IMR-90 (cell line): ENCODE measurements at regions not wholly inside any gene's neighbourhood (a gene's known extent, or its start where the extent isn't known, plus 50 kb on each side); places are given as distances from the start of the nearest gene placed in this dataset.

Experiments used
- ATAC-seq: fragments of 200-7000 bp; cut with Tn5 transposase; 2 replicates; pipeline ENCODE4 v1.9.1; 2020; ENCODE audit warnings: low read depth, mild to moderate bottlenecking, moderate library complexity
- BruUV-seq: library from RNA; stranded (reverse); fragments of 400-500 nt; replicated peaks from 2 replicates; lab custom pipeline; 2021; lab: Mats Ljungman, UMichigan
- CTCF ChIA-PET: fragments of 300-600 bp; formaldehyde crosslinking; extraction: SDS; loops from one replicate; lab custom pipeline; 2021; ENCODE audit warnings: antibody characterized with exemption; lab: Yijun Ruan, JAX
- POLR2A ChIA-PET: fragments of 300-600 bp; sonication (Branson Sonifier 250); formaldehyde crosslinking; loops from one replicate; lab custom pipeline; 2022; ENCODE audit warnings: antibody characterized with exemption; ENCODE audit not compliant: unreplicated experiment; lab: Charles Lee
- DNase-seq: peaks from one replicate; pipeline ENCODE4 v3.0.0; 2013
- H2AFZ ChIP-seq: replicated peaks from 2 replicates; pipeline ENCODE3; 2013; ENCODE audit warnings: low read length, mild to moderate bottlenecking; ENCODE audit not compliant: poor library complexity
- H2AK5ac ChIP-seq: 2 replicates; pipeline ENCODE4 v1.6.1; 2013; ENCODE audit warnings: low read depth, low read length, inconsistent platforms
- H2AK9ac ChIP-seq: replicated peaks from 2 replicates; pipeline ENCODE3; 2013; ENCODE audit warnings: mild to moderate bottlenecking, low read depth, low read length, moderate library complexity; ENCODE audit not compliant: poor library complexity
- H2BK120ac ChIP-seq: 2 replicates; pipeline ENCODE4 v1.6.1; 2013; ENCODE audit warnings: low read depth, low read length, inconsistent platforms
- H2BK15ac ChIP-seq: 3 replicates; pipeline ENCODE4 v1.6.1; 2013; ENCODE audit warnings: low read depth, low read length, inconsistent platforms
- H2BK20ac ChIP-seq: 2 replicates; pipeline ENCODE4 v1.6.1; 2013; ENCODE audit warnings: low read depth, mild to moderate bottlenecking, inconsistent platforms, low read length, moderate library complexity
- H2BK5ac ChIP-seq: 2 replicates; pipeline ENCODE4 v1.6.1; 2013; ENCODE audit warnings: mild to moderate bottlenecking, low read depth, low read length, inconsistent platforms; ENCODE audit not compliant: poor library complexity, severe bottlenecking
- H3K14ac ChIP-seq: replicated peaks from 2 replicates; pipeline ENCODE4 v1.6.1; 2013; ENCODE audit warnings: low read depth, low read length, inconsistent platforms
- H3K18ac ChIP-seq: 2 replicates; pipeline ENCODE4 v1.6.1; 2013; ENCODE audit warnings: low read depth, low read length, control low read depth
- H3K23ac ChIP-seq: 2 replicates; pipeline ENCODE4 v1.6.1; 2013; ENCODE audit warnings: low read depth, low read length, inconsistent platforms
- H3K27ac ChIP-seq: 2 replicates; pipeline ENCODE4 v1.5.1; 2013; ENCODE audit warnings: mild to moderate bottlenecking, control low read depth, low read length; ENCODE audit not compliant: insufficient read depth
- H3K27me3 ChIP-seq: 2 replicates; pipeline ENCODE4 v1.6.1; 2013; ENCODE audit warnings: low read length; ENCODE audit not compliant: control insufficient read depth, insufficient read depth
- H3K36me3 ChIP-seq: 2 replicates; pipeline ENCODE4 v1.6.1; 2013; ENCODE audit warnings: low read length, mixed read lengths; ENCODE audit not compliant: control insufficient read depth, insufficient read depth
- H3K4ac ChIP-seq: 2 replicates; pipeline ENCODE4 v1.6.1; 2013; ENCODE audit warnings: low read depth, low read length, inconsistent platforms
- H3K4me1 ChIP-seq: 2 replicates; pipeline ENCODE4 v1.6.1; 2013; ENCODE audit warnings: low read length, mixed read lengths; ENCODE audit not compliant: control insufficient read depth, insufficient read depth
- H3K4me2 ChIP-seq: 2 replicates; pipeline ENCODE4 v1.6.1; 2013; ENCODE audit warnings: low read depth, mild to moderate bottlenecking, control low read depth, low read length, moderate library complexity
- H3K4me3 ChIP-seq: 2 replicates; pipeline ENCODE4 v1.5.1; 2013; ENCODE audit warnings: low read depth, mild to moderate bottlenecking, control low read depth, low read length, moderate library complexity; ENCODE audit not compliant: insufficient read depth
- H3K56ac ChIP-seq: 2 replicates; pipeline ENCODE4 v1.6.1; 2013; ENCODE audit warnings: low read length, inconsistent platforms; ENCODE audit not compliant: insufficient read depth; ENCODE audit errors: extremely low read depth
- H3K79me1 ChIP-seq, 2 experiments: 2 replicates each; pipeline ENCODE4 v1.6.1; 2013; ENCODE audit warnings: low read length in 2 of 2, inconsistent platforms in 1 of 2, low read depth in 1 of 2
- H3K9ac ChIP-seq: 2 replicates; pipeline ENCODE4 v1.6.1; 2013; ENCODE audit warnings: low read depth, low read length, control low read depth
- H3K9me1 ChIP-seq: 2 replicates; pipeline ENCODE4 v1.6.1; 2013; ENCODE audit warnings: low read length, inconsistent platforms; ENCODE audit not compliant: insufficient read depth
- H3K9me3 ChIP-seq: 2 replicates; pipeline ENCODE4 v1.6.1; 2013; ENCODE audit warnings: low read length; ENCODE audit not compliant: control insufficient read depth, insufficient read depth
- H4K20me1 ChIP-seq: 2 replicates; pipeline ENCODE4 v1.6.1; 2013; ENCODE audit warnings: low read length, inconsistent platforms; ENCODE audit not compliant: insufficient read depth
- H4K5ac ChIP-seq: 2 replicates; pipeline ENCODE4 v1.6.1; 2013; ENCODE audit warnings: mild to moderate bottlenecking, low read depth, low read length, control low read depth
- H4K8ac ChIP-seq, 2 experiments: 2 replicates each; pipeline ENCODE4 v1.6.1; 2013; ENCODE audit warnings: low read depth in 2 of 2, low read length in 2 of 2, control low read depth in 1 of 2, inconsistent platforms in 1 of 2
- H4K91ac ChIP-seq: 2 replicates; pipeline ENCODE4 v1.6.1; 2013; ENCODE audit warnings: low read depth, low read length, inconsistent platforms; ENCODE audit not compliant: insufficient read depth
- BHLHE40 ChIP-seq: fragments of 150-350 bp; IDR thresholded peaks from 2 replicates; pipeline ENCODE4 v1.6.1; 2016; ENCODE audit warnings: mild to moderate bottlenecking, low read depth, low read length
- CEBPB ChIP-seq: IDR thresholded peaks from 2 replicates; pipeline ENCODE4 v1.6.1; 2012; ENCODE audit warnings: low read depth, low read length, improper control_type of control experiment
- FOS ChIP-seq: fragments of 150-350 bp; IDR thresholded peaks from 2 replicates; pipeline ENCODE4 v1.6.1; 2016; ENCODE audit warnings: low read depth, low read length
- NFE2L2 ChIP-seq: fragments of 150-350 bp; IDR thresholded peaks from 2 replicates; pipeline ENCODE4 v1.6.1; 2016; ENCODE audit warnings: low read depth, mild to moderate bottlenecking, low read length
- RCOR1 ChIP-seq: IDR thresholded peaks from 2 replicates; pipeline ENCODE4 v1.6.1; 2012; ENCODE audit warnings: mild to moderate bottlenecking, low read length, improper control_type of control experiment; ENCODE audit not compliant: insufficient replicate concordance
- RFX5 ChIP-seq: IDR thresholded peaks from 2 replicates; pipeline ENCODE4 v1.8.0; 2012; ENCODE audit warnings: low read depth, mild to moderate bottlenecking, low read length, moderate library complexity
- WGBS, 2 experiments: methylation state at CpG; one replicate each; pipeline versions ENCODE4 v1.1.5 to v1.1.7; 2013; ENCODE audit warnings: missing lambda C conversion rate in 2 of 2; ENCODE audit not compliant: insufficient read length in 1 of 2; ENCODE audit errors: extremely low coverage in 2 of 2; 5-methylcytosine and 5-hydroxymethylcytosine counted together
- dilution Hi-C: fragments of 300-500 bp; cut with HindIII; formaldehyde crosslinking; loops from one replicate; pipeline ENCODE4 v1.14.3; 2018; ENCODE audit warnings: low sequenced_read_pairs; ENCODE audit not compliant: unreplicated experiment
- in situ Hi-C: fragments of 300-500 bp; cut with MboI; formaldehyde crosslinking; loops from 3 replicates; pipeline ENCODE4 v1.14.3; 2019; ENCODE audit warnings: low sequenced_read_pairs, inconsistent platforms, mixed read lengths
- intact Hi-C: fragments of 100-400 bp; cut with micrococcal nuclease; formaldehyde crosslinking; loops from 2 replicates; pipeline ENCODE4 v1.10.0; 2022

- H3K27ac ChIP-seq: no peak overlapping the region
- no peak overlapping the region for H4K91ac ChIP-seq
- CTCF ChIA-PET: interaction anchor here (0.8 kb wide), 1 partner anchor 11 kb away, joined by 3 read pairs; no protein-coding TSS in a partner anchor
- H3K14ac ChIP-seq: no peak overlapping the region
- no peak overlapping the region for H3K23ac ChIP-seq
- H2AK9ac ChIP-seq: no peak overlapping the region
- POLR2A ChIA-PET: no interaction called here
- H2BK15ac ChIP-seq: no peak overlapping the region
- DNase-seq (peak; percentile 43), ATAC-seq (peak; percentile 45)
- H3K4me3 ChIP-seq: no peak overlapping the region
- H3K36me3 ChIP-seq: no peaks in the 10 kb centered on the region
- H4K5ac ChIP-seq: no peak overlapping the region
- no peaks in the 10 kb centered on the region for H3K9me1 ChIP-seq
- no peaks in the 10 kb centered on the region for H3K79me1 ChIP-seq
- H2BK120ac ChIP-seq: no peak overlapping the region
- H3K4me1 ChIP-seq: peaks cover 2% of the 10 kb centered on the region
- WGBS, 2 experiments: no CpG with 5 or more reads among the region's 2 CpGs
- H2BK5ac ChIP-seq: no peak overlapping the region
- H4K20me1 ChIP-seq: no peaks in the 10 kb centered on the region
- BruUV-seq: no TSS peak
- no peak overlapping the region for H3K9ac ChIP-seq
- peak overlapping the region; percentile 6; the same call in 1 of the 2 replicates for H3K4me2 ChIP-seq
- H3K4ac ChIP-seq: no peak overlapping the region
- intact Hi-C loops: no loop called here
- H3K18ac ChIP-seq: no peak overlapping the region
- H4K8ac ChIP-seq: no peak overlapping the region
- dilution Hi-C loops: no loop called here
- no peaks in the 10 kb centered on the region for H3K27me3 ChIP-seq
- H2AFZ ChIP-seq: no peak overlapping the region
- no peak overlapping the region for H3K56ac ChIP-seq
- no peak overlapping the region for H2BK20ac ChIP-seq
- no peak overlapping the region for H2AK5ac ChIP-seq
- H3K9me3 ChIP-seq: no peaks in the 10 kb centered on the region
- in situ Hi-C loops: no loop called here
- TF ChIP-seq BHLHE40: no peak
- no peak for TF ChIP-seq RFX5
- TF ChIP-seq NFE2L2: no peak
- TF ChIP-seq CEBPB: peak; percentile 57; the same call in 1 of the 2 replicates
- no peak for TF ChIP-seq RCOR1
- TF ChIP-seq FOS: no peak
Observed at GRCh38 chr6:48747040-48747439, 636.0 kb upstream of the PTCHD4 start.
